H4 (cell line): ENCODE measurements at regions not wholly inside any gene's neighbourhood (a gene's known extent, or its start where the extent isn't known, plus 50 kb on each side); places are given as distances from the start of the nearest gene placed in this dataset.
"Not testable (repeated sequence)": the region's sequence is repeated elsewhere in the genome, so short reads cannot be mapped to it uniquely, and the experiment has no call there.

ENCODE experiments used
- DNase-seq: peaks from one replicate; pipeline ENCODE4 v3.0.0-alpha.2; 2015; ENCODE audit warnings: low spot score

DNA sequence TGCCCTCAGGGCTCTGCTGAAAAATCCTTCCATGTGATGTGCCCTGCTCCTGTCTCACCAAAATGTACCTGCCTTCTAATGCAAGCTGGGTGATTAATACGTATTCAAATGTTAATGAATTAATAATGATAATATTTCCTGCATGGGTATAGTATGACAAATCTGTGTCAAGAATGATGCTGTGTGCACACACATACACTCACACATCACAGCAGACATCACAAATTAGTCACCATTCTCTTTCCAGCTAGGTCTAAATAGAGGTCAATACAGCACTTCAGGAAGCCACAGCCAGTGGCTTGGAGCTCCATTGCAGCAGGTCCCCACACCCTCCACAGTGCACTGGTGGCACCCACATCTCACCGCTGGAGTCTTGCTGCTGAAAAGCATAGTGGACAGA, 681.2 kb upstream of the NRP1 start:
- no peak for DNase-seq

DNA sequence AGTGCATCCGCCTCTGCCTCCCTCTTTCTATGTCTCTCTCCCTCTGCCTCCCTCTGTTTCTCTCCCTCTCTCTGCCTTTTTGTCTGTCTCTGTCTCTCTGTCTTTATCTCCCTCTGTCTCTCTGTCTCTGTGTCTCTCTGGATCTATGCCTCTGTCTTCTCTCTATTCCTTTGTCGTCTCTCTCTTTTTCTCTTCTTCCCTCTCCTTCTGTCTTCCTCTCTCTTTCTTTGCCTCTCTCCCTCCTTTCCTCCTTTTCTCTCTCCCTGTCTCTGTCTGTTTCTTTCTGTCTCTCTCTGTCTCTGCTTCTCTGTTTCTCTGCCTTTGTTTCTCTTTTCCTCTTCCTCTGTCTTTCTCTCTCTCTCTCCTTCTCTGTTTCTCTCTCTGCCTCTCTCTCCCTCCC, 678.8 kb upstream of the NRP1 start:
- no peak for DNase-seq

DNA sequence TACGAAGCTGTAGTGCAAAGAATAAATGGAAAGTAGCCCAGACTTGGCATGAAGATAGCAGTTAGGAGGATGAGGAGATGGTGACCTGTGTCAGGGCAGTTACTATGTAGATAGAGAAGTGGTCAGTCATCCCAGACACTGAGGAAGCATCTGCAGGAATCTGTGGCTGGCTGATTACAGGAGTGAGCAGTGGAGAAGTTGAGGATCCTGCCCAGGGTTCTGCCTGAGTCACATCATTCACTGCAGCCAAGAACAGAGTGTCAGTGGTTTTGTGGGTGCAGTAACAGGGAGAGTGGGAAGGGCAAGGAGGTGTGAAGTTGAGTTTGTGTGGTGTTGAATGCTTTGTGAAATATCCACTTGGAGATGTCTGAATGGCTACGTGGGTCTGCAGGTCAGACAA, 676.4 kb upstream of the NRP1 start:
- no peak for DNase-seq

DNA sequence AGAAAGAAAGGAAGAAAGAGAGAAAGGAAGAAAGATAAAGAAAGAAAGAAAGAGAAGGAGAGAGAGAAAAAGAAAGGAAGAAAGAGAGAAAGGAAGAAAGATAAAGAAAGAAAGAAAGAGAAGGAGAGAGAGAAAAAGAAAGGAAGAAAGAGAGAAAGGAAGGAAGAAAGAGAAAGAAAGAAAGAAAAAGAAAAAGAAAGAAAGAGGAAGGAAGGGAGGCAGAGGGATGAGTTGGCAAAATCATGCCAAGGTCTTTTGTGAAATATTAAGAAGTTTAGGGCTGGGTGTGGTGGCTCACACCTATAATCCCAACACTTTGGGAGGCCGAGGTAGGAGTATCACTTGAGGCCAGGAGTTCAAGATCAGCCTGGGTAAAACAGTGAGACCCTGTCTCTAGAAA, 675.8 kb upstream of the NRP1 start:
- not testable (repeated sequence) for DNase-seq

DNA sequence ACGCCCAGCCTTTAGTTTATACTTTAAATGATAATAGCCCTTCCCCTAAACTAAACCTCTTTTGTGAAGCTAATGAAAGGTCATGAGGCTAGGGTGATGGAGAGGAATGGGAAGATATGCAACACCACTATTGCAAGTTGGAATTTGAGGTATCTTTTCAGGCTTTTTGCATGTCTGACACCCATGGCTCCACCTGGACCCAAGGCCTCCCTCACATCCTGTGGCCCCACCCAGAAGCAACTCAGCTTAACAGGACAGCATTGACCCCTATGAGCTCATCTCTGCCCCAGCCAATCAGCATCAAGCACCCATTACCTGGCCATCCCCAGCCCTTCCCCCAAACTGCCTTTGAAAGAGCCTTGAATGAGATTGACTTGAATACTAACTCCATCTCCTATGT, 674.2 kb upstream of the NRP1 start:
- DNase-seq: no peak

DNA sequence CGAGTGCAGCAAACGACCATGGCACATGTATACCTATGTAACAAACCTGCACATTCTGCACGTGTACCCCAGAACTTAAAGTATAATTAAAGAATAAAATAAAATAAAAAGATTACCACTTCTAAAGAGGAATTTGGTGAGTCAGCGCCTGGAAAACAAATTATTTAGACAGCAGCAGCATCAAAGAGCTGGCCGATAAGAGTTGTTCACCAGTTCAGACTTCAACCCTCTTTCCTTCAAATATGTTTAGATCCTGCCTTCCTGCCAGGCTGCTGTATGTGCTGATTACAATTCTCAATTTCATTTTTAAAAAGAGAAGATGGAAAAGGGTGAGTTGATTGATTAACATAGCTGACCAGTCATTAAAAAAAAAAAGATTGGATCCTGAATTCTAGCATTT, 672.0 kb upstream of the NRP1 start:
- no peak for DNase-seq

DNA sequence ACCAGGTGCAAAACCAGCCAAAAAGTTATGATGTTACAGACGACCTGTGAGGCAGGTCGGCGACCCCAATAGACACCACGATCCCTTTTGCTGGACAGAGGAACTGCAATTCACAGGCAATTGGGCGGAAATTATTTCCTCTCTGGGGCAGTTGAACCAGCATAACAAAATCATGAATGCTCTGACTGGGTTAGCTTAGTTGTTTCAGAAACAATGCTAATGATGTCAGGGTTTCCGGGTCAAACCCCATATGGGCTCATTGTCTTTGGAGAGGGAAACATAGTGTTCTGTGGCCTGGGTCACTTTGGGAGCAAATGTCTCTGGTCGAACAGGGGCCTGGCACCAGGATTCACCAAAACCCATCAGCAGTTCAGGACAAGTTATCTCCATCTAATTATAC, 669.1 kb upstream of the NRP1 start:
- DNase-seq: no peak

DNA sequence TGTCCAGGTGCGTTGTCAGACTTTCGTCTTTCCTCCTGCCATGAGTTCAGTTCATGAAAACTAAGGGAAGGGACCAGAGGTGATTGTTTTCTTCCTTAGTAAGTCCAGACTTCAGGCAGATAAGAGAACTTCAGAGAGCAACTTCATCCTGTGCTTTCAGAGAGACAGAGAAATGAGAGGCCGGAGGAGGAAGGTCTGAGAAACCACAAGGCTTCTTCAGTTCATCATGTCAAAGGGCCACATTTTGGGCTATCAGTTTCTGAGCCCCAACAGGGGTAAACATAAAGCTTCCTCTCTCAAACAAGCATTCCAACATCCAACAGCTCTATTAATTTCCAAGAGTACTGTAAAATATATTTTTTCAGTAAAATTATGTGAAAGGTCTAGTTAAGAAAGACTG, 668.4 kb upstream of the NRP1 start:
- no peak for DNase-seq

DNA sequence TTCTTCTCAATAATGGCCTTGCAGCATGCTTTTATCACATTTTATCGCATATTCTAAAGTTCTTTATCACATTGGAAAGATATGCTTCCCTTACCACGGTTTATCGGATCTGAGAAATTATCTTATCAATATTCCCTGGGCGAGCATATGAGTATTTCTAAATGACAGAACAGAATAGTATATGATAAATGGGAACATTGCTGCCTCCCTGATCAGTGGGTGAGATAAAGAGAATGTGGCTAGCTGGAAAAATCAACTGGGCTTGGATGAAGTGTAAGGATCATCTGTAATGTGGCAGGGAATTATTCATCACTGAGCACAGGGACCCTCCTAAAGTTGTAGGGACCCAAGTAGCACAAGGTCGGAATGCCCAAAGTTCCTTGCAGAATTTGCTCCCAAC, 667.4 kb upstream of the NRP1 start:
- no peak for DNase-seq

DNA sequence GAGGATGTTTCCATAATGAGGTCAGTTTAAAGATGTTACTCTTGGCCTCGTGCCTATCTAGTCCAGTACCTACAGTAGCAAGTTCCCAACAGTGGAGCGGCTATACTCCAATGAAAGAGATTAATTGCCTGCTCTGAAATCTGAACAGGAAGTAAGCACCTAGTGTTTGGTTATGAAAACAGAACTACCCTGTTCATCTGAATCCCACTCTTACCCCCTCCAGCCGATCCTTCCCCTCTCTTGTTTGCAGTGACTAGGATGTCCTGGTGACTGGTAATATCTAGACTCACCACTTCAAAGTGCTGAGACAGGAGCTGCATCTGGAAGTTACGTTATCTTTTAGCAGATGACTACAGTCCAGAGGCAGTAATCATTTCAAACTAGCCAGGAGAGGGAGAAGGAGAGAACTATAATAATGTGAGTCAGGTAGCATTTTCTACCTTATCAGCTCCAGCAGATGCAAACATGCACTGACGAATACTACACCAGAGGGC, 666.7 kb upstream of the NRP1 start:
- no peak for DNase-seq

DNA sequence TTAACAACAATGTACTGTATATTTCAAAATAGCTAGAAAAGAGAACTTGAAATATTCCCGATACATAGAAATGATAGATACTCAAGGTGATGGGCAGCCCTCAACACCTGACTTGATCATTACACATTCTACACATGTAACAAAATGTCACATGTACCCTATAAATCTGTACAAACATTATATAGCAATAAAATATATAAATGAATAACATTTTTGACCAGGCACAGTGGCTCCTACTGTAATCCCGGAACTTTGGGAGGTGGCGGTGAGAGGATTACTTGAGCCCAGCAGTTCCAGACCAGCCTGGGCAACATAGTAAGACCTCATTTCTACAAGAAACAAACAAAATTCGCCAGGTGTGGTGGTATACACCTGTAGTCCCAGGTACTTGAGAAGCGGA, 659.5 kb upstream of the NRP1 start:
- DNase-seq: no peak

DNA sequence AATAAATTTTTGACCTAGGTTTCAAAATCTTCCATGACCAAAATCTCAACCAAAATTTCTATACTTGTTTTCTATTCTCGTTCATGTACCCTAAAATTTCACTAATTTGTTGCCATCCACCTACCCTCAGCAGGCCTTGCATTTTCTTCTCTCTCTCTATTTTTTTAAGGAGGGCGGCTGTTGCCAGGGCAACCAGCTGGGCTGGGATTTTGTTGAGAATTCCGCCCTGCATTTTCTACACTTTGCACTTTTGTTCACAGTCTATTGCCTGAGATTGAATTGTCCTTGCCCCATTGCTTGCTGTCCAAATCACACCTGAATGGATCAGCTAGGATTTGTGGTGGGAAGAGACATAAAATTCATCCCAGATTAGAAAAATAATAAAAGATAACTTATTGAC, 657.5 kb upstream of the NRP1 start:
- no peak for DNase-seq

DNA sequence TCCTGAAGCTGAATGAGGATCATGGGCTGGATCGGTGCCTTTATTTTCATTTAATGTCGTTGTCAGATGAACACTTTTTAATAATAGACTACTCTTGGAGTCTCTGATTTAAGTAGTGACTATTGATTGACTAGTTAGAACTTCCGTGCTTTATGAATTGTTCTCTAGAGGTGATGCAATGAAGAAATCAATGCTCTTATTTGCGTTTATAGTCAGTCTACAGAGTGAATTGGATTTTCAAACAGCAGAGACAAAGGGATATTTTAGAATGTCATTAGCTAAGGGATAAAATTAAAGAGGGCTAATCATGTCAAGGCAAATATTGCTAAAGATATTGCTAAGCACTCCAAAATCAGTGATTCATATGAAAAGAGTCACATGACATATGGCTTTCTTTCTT, 652.0 kb upstream of the NRP1 start:
- DNase-seq: no peak

DNA sequence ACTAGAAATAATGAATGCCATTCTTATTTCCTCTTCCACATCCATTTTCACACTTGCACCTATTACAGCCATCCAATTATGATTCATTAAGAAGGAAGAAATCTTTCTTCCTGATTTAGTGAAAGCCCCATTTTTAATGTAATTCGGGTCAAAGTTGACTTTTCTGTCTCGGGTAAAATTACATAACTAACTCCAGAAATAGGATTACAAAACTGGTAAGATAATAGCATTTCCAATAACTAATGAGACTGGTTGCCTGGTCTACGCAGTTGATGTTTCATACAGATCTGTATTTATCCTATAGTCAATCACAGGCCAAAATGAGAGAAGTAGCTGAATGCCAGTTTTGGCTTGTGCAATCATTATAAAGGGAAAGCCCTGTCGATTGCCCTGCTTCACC, 651.5 kb upstream of the NRP1 start:
- no peak for DNase-seq

DNA sequence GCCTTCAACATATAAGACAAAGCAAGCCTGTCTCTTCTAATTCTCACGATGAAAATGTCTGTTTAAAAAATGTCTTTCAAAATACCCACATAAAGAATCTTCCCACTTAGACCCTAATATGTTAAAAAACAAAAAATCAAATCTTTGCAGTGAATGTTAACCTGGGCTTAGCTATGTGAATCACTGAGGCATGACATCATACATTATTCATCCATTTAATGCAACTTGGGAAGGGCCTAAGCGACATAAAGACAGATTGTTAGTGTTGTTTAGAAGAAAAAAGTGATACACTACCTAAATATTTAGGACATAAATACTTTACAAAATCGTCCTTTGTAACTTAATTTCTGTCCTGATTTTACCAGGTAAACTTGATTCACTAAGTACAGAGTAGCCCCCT, 648.5 kb upstream of the NRP1 start:
- DNase-seq: no peak

DNA sequence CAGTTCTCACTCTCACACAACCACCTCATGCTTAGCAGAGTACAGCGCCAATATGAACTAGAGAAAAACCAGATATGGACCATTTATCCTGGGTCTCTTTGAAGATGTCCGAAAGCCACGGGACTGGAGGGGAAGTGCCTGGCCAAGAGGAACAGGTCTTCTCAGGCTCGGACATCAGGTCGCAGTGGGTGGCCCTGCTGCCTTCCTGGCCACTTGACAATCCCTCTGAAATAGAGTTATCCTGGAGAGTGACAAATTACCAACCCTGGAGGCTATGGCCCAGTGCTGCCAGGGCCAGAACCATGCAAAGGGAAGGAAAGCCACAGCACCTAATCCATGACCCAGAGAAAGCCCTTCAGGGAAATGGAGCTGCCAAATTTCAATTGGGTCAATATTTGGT, 646.8 kb upstream of the NRP1 start:
- no peak for DNase-seq

DNA sequence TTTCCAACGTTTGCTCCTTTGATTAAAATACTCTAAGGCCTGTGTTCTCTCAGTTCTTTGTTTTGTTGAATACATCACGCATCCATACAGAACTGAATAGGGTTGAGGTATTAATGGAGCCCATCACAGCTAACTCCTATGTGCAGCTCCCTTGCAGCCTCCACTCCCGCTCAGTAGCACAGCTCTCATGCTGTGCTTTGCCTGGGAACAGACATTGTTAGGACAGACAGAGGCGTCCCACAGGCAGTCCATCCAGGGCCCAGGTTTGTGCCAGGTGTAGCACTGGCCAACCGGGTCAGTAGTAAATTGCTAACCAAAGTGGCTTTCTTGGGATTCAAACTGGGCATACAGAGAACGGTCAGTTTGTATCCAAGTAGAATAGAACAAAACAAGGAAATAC, 644.7 kb upstream of the NRP1 start:
- DNase-seq: no peak

DNA sequence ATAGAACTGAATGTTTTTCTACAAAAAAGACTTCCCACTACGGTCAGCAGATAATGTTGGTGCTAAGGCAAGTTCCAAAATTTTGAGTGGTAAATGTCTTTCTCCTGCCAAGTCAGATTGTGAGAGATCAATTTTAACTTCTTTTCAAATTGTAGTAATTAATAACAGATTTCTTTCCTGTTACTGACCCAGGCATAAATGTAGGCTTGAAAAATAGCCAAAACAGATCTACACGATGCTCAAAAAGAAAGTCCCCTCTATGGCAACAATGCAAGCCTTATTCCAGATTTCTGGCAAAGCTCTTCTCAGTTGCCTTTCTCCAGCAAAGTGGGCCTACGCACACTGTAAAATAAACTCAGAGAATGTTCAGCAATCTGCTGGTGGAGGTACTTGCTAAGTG, 641.0 kb upstream of the NRP1 start:
- DNase-seq: no peak

DNA sequence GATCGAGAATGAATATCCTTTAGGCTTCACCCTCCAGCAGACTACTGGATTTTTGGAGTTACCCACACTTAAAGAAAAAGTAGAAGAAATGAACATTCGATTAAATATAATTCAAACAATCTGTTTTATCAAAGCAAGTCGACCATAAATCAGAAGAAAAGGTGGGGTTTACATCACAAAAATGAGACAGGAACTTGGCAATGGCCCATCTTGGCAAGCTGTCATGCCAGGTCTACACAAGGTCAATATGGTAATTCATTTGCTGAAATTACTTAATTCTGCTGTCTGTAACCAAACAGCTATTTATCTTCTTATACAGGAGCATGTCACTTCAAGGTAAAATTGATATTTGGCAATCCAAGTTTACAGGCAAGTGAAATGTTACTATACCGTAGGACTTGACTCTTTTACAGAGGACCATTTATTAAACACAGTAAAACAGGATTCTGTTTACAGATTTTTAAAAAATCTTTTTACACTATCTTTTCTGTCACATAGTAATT, 640.6 kb upstream of the NRP1 start:
- no peak for DNase-seq

DNA sequence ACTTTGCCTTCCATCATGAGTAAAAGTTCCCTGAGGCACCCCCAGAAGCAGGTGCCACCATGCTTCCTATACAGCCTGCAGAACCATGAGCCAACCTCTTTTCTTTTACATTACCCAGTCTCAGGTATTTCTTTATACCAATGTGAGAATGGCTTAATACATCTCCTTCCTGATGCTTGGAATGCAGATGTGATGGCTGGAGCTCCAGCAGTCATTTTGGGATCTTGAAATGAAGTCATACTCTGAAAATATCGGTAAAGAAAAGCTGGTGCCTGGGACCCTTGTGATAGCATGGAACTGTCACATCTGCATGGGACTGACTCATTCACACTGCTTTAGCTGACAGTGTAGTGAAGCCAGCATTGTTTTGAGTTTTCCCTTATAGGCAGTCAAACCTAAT, 634.5 kb upstream of the NRP1 start:
- DNase-seq: no peak

DNA sequence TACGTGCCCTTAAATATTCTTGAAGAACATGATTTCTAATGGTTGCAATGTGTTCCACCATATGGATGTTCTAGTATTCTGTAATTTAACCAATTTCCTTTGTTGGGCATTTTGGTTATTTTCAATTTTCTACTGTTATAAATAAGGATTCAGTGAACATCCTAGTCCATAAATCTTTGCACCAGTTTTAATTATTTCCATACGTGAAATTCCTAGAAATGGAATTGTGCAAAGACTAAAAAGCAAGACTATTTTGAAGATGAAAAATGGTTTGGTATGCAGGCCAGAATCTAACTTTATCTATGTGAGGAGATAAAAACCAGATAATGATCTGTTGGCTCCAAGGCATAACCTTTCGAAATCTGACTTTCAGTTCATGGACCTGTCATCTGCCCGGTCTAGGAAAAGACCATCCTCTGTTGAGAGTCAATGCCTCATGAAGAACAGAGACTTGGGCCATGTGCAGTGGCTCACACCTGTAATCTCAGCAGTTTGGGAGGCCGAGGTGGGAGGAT, 633.2 kb upstream of the NRP1 start:
- DNase-seq: no peak

DNA sequence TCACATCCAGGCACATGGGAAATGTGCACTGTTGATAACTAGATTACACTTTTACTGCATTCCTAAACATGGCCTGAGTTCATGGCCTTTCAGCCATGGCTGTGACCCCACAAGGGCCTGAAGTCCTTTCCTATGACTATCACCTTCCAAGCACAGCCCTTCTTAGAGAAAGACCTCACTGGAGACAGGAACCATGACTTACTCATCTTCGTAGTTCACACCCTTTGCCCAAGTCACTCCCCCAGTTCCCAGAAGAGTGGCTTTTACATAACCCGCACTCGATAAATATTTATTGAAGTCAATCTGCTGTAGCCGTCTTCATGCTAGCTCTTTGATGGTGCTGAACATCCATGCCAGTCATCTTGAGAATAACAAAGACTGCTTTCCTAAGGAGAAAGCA, 632.5 kb upstream of the NRP1 start:
- DNase-seq: no peak

DNA sequence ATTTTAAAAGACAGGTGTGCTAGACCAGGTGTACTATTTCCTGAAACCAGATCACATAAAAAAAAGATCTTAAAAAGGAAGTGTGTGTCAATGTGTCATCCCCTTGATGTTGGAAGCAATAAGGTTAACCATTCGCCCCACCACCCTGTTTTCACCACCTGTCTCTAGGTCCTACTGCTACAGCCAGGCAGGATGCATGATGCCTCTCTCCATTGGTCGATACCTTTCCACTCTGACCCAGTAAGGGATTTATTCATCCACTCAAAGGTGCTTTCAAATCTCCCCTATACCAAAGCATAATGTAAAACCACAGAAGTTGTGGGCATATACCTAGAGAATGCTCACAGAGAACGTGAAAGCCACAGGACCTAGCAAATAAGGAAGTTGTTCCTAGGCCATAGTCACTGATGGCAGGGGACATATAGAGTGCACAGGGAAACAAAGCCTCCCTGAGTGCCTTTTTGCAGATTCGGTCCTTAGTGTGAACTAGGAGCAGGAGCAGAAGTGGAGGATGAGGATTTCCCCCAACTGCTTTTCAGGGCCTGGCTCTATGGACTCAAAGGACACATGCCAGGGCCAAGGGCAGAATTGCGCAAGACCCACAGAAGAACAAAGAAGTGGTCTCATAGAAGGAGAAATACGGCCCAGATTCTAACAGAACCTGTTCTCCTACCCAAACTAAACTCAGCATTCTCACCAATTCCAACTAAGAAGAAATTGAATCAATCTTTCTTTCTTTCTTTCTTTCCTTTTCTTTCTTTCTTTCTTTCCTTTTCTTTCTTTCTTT, 631.5 kb upstream of the NRP1 start:
- DNase-seq: no peak

DNA sequence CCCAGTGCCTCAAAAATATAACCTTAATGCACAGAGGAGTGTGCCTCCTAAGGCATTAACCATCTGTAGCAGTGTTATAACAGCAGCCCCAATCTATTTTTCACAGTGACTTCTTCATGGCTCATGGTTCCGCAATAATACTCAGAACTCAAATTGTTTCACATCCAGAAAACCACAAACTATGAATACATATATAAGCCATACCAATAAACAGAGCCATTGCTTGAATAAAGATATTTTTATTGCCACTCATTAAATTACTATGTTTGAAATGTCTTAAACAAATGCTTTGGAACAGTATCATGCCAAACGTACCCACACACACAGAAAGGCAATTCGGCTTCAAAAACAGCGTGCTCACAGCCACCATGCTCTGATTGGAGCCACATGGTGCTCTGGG, 629.3 kb upstream of the NRP1 start:
- no peak for DNase-seq
